H54 (cell line): ENCODE measurements at regions not wholly inside any gene's neighbourhood (a gene's known extent, or its start where the extent isn't known, plus 50 kb on each side); places are given as distances from the start of the nearest gene placed in this dataset.
"Not testable (repeated sequence)": the region's sequence is repeated elsewhere in the genome, so short reads cannot be mapped to it uniquely, and the experiment has no call there.

Experiments used
- DNase-seq: peaks from one replicate; pipeline ENCODE4 v3.0.0; 2011; ENCODE audit warnings: low spot score, mixed read lengths; ENCODE audit not compliant: insufficient read length
- FAIRE-seq: peaks from 3 replicates; lab custom pipeline; 2011; peaks lifted over from hg19 to GRCh38; lab: Jason Lieb, UNC
- POLR2A ChIP-seq: IDR thresholded peaks from 2 replicates; pipeline ENCODE4 v1.6.1; 2011; ENCODE audit warnings: low read depth, mild to moderate bottlenecking, low read length

DNA sequence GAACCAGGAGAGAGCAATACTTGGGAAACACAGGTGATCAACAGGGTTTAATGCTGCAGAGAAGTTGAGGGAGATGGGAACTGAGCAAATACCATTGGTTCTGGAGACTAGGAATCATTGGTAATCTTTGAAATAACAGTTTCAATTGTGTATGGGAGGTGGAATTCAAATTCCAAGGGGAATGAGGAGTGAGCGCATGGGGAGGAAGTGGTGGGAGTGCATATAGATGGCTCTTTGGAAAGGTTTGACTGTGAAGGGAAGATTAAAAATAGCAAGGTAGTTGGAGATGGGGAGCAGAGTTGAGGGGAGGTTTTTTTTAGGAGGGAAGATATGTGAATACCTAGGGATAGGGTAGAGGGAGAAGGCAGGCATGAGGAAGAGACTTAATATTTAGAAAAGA, 51.1 kb upstream of the ROPN1 start:
- DNase-seq, result no peak
- FAIRE-seq, result no peak
- TF ChIP-seq POLR2A, result no peak

DNA sequence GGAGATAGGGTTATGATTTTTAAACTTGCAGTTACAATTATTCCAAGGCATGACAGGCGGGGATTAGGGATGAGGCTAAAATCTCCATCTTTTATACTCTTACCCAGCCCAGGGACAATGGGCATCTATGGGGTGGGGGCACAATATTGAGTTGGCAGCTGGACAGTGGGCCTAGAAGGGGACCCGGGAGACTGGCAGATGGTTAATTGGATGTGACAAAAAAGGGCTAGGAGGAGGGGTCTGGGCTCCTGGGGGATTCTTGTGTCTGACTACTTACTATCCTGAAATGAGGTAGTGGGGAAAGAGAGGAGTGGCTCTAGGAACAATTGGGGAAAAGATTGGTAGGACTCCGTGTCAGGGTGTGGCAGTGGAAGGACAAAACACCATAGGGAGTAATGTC, 53.0 kb upstream of the ROPN1 start:
- TF ChIP-seq POLR2A, result no peak
- DNase-seq (no peak), FAIRE-seq (no peak)

DNA sequence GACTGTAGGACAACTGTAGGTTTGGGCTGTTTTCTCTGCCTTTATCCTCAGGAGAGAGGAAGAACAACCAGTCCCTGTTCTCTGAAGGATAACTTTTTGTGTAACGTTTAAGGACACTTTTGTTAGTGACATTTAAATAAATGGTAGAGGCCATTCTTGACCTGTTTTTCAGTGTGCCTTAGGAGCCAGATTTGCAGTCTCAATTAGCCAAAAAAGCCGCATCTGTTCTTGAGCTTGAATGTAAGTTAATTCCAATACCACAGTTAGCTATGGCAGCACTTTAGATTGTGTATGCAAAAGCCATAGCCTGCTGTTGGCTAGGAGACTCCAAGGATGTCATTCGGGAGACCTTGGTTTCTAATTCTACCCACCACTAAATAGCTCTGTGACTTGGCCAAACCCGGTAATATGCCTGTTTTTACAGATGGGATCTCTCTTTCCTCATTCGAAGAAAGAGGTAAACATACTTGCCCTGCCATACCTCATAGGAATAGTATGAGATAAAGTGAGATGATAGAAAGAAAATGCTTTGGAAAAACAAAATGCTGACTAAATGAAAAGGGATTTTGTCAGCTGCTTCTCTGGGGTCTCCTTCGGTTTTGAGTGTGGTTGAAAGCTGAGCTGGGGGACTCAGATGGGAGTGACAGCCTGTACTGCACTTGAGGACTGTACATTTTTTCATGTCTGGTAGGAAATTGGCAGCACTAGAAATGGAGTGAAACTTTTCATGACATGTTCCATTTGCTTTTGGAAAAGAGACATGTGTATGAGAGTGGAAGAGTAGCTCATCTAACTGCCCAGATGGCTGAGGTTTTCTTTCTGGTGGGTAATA, 57.3 kb upstream of the ROPN1 start:
- DNase-seq (no peak), FAIRE-seq (no peak)
- TF ChIP-seq POLR2A, result no peak

DNA sequence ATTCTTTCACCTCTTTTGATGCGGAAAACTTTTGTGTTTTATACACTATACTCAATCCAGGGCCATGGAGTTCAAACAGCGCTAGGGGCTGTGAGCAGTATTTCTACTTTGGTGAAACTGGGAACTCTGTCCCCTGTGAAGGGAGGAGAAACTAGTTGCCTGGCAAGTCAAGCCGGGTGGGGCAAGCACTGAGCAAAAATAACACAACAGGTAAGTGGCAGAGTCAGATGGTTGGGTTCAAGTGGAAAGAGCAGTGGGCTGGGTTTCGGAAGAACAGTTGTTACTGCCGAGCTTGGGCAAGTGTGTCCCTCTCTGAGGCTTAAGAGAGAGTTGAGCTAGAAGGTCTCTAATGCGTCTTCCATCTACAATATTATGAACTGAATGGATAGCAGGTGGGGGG, 59.7 kb upstream of the ROPN1 start:
- FAIRE-seq, result no peak

DNA sequence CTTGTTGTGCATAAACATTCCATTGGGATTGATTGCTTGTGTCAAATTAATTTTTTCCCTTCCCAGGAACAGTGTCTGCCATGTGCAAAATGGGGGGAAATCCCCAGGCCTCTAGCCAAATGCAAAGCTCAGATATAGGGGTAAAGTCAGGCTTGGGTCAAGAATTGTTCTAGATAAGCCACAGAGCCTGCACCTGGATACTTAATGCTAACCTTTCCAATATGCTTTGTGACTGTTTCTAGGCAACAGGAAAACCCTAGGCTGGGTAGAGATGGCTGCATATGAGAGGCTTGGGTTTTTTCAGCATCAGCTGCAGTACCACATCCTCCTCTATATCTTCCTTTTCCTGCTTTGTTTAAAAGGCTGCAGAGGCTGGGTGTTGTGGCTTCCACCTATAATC, 61.9 kb upstream of the ROPN1 start:
- DNase-seq (no peak), FAIRE-seq (no peak)
- no peak for TF ChIP-seq POLR2A

More for the DNA sequence above, 59.7 kb upstream of the ROPN1 start:
- DNase-seq, result no peak
- TF ChIP-seq POLR2A, result no peak

DNA sequence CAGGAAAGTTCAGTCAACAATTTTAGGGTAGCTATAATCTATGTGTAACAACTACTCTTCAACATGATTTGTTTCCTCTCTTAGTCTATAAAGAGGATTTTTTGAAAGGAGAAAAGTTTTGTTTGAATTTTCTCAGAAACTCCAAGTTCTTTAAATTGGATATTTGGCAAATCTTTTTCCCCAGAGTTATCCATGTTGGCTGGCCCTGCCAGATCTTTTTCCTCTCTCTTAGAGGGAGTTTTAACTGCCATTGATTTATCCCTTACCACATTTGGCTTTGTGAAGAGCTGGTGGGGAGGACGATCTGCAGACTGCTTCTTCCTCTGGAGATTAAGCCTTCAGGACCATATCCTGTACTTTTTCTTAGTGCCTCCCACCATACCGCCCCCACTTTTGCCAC, 64.9 kb upstream of the ROPN1 start:
- TF ChIP-seq POLR2A, result no peak
- FAIRE-seq (no peak), DNase-seq (no peak)

DNA sequence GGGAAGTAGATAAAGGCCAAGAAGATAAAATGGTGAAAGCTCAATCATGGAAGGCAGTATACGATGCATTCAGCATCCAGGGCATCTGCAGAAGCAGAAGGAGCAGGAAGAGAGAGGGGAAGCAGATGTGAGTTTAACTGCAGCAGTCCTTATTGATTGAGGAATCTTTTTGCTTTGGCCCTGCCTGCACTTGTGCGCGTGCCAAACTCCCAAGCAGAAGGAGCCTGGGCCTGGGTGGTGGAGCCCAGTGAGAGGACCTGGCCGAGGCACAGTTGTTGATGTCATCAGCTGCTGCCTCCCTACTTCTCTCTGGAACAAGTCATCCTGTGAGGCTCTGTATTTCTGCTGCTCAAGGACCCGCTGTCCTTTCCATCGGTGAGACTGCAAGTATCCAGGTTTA, 65.5 kb upstream of the ROPN1 start:
- no peak for FAIRE-seq
- no peak for TF ChIP-seq POLR2A
- no peak for DNase-seq

DNA sequence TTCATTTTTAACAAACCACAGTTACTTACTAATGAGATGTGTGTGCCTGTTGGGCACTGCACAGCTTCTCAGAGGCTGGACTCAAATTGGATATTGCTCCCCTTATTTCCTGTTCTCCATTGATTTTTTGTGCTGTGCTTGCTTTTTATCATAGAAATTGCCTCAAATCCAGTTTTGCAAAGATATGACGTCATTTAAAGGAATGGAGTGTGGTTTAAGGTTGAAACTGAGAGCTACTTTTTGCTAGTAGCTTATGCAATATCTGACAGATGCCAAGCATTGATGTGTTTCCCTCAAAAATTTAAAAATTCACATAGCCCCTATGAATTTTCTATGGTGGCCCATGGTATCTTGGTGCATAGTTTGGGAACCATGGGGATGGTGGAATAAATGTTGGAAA, 67.7 kb upstream of the ROPN1 start:
- DNase-seq (no peak), FAIRE-seq (no peak)
- no peak for TF ChIP-seq POLR2A

DNA sequence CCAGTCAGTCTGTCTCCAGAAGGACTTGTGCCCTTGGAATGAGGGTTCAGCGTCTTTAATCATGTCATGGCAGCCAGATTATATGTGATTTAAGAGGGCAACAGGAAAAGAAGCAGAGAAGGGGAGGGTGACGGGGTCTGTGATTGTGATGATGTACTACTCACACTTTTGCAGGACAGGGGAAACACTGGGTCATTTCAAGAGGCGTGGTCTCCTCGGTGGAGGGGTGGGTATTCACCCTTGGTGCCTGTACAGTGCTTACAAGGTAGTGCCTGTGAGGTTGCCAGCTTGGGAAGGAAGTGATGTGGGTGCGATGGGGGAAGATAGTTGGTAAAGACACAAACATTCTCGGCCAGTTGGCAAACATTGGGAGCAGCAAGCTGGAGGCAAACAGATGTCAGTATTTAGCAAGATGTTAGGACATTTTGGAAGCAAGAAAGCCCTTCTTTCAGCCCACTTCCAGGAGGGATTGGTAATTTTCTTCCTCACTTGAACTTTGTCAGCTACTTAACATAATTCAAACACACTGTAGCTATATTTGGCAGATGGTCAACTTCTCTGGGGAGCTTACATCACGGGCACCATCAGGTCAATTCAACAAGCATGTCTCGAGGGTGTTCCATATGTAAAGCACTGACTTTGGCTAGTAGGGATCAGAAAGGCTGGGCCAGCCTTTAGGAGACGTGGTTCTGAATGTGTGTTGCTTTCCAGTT, 71.4 kb upstream of the ROPN1 start:
- DNase-seq, result no peak
- no peak for TF ChIP-seq POLR2A
- FAIRE-seq, result no peak

DNA sequence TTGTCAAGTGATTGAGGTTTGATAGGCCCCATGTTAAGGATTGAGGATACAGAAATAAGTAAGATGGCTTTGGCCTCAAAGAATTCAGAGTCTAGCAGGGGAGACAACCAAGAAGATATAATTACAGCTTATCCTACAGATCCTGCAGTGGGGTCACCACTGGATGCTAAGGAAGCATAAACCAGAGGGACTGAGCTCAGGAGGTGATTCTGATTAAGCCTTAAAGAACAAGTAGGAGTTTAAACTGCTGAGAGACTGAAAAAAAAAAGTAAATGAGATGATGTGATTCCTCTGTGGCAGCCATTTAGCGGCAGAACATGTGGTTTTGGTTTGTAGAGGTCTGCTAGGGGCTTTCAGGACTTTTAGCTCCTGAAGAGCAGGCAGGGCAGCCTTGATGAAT, 72.1 kb upstream of the ROPN1 start:
- TF ChIP-seq POLR2A, result no peak
- FAIRE-seq, result no peak

DNA sequence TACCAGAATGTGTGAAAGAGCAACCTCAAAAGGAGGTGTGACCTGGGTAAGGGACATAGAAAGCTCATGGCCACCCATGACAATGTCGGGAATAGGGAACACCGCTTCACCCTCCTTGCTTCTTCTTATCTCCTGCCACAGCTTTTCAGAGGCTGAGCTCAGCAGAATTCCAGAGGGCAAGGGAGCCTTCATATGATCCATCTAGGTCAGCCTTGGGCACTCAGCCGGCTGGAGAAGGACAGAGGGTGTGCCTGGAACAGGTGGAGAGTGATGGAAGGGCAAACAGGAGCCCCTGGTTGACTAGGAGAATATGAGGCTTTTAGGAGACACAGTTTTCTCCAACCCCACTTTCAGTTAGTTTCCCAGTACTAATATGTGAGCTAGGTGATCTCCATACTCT, 74.6 kb upstream of the ROPN1 start:
- not testable (repeated sequence) for FAIRE-seq, DNase-seq

More for the DNA sequence above, 72.1 kb upstream of the ROPN1 start:
- DNase-seq, result no peak

DNA sequence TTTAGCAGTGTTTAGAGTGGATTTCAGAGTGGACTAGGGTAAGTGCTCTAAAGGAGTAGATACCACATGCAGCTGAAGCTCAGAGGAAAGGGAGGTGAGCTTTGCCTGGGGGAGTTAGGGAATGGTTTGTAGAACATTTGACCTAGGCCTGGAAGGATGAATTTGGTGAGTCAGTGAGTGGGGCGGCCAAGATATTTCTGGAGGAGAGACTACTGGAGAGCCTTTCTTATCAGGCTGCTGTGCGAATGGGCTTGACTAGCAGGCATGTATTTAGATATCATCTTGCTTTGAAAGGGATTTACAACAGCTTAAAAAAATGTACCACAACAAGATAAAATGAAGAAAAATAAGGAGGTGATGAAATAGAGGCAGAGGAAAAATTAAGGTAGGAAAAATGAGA, 77.8 kb upstream of the ROPN1 start:
- DNase-seq, FAIRE-seq: not testable (repeated sequence)

DNA sequence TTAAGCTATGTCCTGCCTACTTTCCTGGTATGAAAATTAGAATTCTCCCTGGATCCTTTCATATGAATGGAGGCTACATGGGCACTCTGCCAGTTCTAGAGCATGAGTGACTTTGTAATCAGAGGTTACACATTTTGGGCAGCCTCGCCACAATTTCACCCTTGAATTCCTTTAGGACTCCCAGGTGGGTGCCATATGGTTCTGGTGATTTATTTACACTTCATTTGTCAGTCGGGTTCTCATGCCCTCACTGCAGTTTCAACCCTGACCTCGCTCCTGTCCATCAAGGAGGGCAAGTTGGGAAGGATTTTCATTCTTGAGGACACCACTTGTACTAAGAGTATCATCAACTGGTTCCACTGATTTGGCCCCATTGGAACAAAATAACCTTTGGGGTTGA, 83.2 kb upstream of the ROPN1 start:
- not testable (repeated sequence) for FAIRE-seq, DNase-seq

DNA sequence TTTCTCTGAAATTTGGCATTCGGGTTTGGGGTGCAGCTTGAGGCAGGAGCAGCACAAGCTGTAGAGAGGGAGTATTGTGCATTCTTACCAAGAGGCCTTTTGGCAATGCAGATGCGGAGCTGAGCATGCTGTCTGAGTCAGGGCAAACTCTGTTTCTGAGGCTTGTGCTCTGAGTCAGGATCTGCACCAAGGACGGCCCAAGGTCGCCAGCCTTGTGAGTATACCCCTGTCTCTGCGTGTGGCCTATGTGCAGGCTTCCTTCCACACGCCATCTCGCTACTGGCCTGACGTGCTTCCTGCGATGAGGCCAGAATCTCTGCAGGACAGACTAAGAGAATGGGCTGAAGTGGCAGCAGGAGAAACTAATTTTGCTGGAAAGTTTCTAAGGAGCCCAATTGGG, 83.8 kb upstream of the ROPN1 start:
- TF ChIP-seq POLR2A, result no peak
- no peak for FAIRE-seq
- no peak for DNase-seq

DNA sequence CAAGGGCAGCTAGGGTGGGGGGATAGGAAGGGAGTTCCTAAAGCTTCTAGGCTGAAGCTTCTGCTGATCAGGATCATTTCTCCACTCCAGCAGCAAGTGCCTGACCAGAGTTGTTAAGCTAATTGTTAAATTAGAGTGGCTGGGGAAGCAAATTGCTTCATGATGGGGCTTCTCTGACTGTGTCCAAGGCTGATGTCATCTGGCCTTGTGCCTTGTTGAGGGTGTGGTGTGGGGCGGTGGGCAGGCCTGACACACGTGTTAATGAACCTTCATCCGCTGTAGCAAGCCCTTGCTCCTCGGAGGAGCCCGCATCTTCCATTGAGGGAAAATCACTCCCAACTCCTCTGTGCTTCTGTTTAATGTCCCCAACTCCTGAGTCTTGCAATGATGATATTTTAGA, 84.3 kb upstream of the ROPN1 start:
- no peak for DNase-seq
- no peak for TF ChIP-seq POLR2A
- no peak for FAIRE-seq
